KMS-11 (cell line): ENCODE measurements at regions not wholly inside any gene's neighbourhood (a gene's known extent, or its start where the extent isn't known, plus 50 kb on each side); places are given as distances from the start of the nearest gene placed in this dataset.

Experiments
- H2AFZ ChIP-seq: fragments of 200-600 bp; sonication (generic); 2 replicates; pipeline ENCODE4 v1.6.1; 2016; ENCODE audit warnings: antibody characterized with exemption, mixed run types, low read depth
- H3K27ac ChIP-seq: fragments of 200-600 bp; sonication (generic); 2 replicates; pipeline ENCODE4 v1.6.1; 2016; ENCODE audit warnings: mild to moderate bottlenecking, mixed run types
- H3K27me3 ChIP-seq: fragments of 200-600 bp; sonication (generic); 2 replicates; pipeline ENCODE4 v1.6.1; 2017; ENCODE audit warnings: mild to moderate bottlenecking, low read depth, mixed run types, moderate library complexity; ENCODE audit not compliant: insufficient read depth
- H3K36me3 ChIP-seq: fragments of 200-600 bp; sonication (generic); 2 replicates; pipeline ENCODE4 v1.6.1; 2017; ENCODE audit warnings: mild to moderate bottlenecking, mixed run types; ENCODE audit not compliant: insufficient read depth
- H3K4me1 ChIP-seq: fragments of 200-600 bp; sonication (generic); 2 replicates; pipeline ENCODE4 v1.6.1; 2016; ENCODE audit warnings: mild to moderate bottlenecking, low read depth, mixed run types; ENCODE audit not compliant: poor library complexity, severe bottlenecking
- H3K4me2 ChIP-seq: fragments of 200-600 bp; sonication (generic); 2 replicates; pipeline ENCODE4 v1.7.0; 2016; ENCODE audit warnings: mild to moderate bottlenecking, mixed run types
- H3K4me3 ChIP-seq: fragments of 200-600 bp; sonication (generic); IDR thresholded peaks from 2 replicates; pipeline ENCODE4 v1.6.1; 2017; ENCODE audit warnings: low read depth, low read length, mixed read lengths; ENCODE audit not compliant: insufficient read depth
- H3K79me2 ChIP-seq: fragments of 200-600 bp; sonication (generic); 2 replicates; pipeline ENCODE4 v1.6.1; 2016; ENCODE audit warnings: low read depth, mixed run types; ENCODE audit not compliant: insufficient read depth
- H3K9ac ChIP-seq: fragments of 200-600 bp; sonication (generic); 2 replicates; pipeline ENCODE4 v1.6.1; 2016; ENCODE audit warnings: mild to moderate bottlenecking, mixed run types
- H4K20me1 ChIP-seq: fragments of 200-600 bp; sonication (generic); 2 replicates; pipeline ENCODE4 v1.6.1; 2016; ENCODE audit warnings: mild to moderate bottlenecking, mixed run types; ENCODE audit not compliant: insufficient read depth
- CTCF ChIP-seq: fragments of 200-600 bp; sonication (generic); conservative IDR thresholded peaks from 2 replicates; pipeline ENCODE4 v1.6.1; 2017; ENCODE audit warnings: low read depth, mild to moderate bottlenecking, antibody characterized with exemption, low read length, moderate library complexity, mixed read lengths

GRCh38 chr11:100557830-100558611 is 129.1 kb upstream of the ARHGAP42 start:
- H3K27ac ChIP-seq, result no peak overlapping the region
- H2AFZ ChIP-seq, result no peak overlapping the region

DNA sequence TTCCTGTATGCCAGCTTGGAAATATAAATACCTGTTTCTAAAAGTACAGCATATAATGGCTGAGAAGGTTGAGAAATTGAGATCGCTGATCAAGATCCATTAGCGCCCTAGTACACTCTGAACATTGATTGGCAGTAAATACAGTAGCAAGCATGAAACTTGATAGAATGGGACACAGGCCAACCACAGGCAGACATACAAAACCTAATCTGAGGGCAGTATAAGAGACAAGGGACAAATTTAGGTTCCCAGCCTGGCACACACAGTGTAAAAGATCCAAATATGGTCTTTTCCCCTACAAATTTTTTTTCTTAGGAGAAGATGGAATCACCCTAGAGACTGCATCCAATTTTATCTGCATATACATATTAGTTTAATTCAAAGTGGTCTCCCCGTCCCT is 126.5 kb upstream of the ARHGAP42 start:
- Histone ChIP-seq H3K9ac (no peak overlapping the region), H3K4me1 (no peaks in the 10 kb centered on the region), H3K27ac (no peak overlapping the region), H3K79me2 (no peaks in the 10 kb centered on the region), H4K20me1 (no peaks in the 10 kb centered on the region), H3K27me3 (no peaks in the 10 kb centered on the region), H3K4me3 (no peak overlapping the region), H3K4me2 (no peak overlapping the region), H3K36me3 (no peaks in the 10 kb centered on the region), H2AFZ (no peak overlapping the region)
- TF ChIP-seq CTCF, result no peak

More at GRCh38 chr11:100557830-100558611, 129.1 kb upstream of the ARHGAP42 start:
- H3K79me2 ChIP-seq, result no peaks in the 10 kb centered on the region
- no peaks in the 10 kb centered on the region for H3K36me3 ChIP-seq
- H4K20me1 ChIP-seq, result no peaks in the 10 kb centered on the region
- H3K4me3 ChIP-seq, result no peak overlapping the region
- H3K27me3 ChIP-seq, result no peaks in the 10 kb centered on the region
- H3K4me1 ChIP-seq, result no peaks in the 10 kb centered on the region
- H3K4me2 ChIP-seq, result no peak overlapping the region
- TF ChIP-seq CTCF, result no peak
- no peak overlapping the region for H3K9ac ChIP-seq

- Histone ChIP-seq H3K79me2 (no peaks in the 10 kb centered on the region), H3K9ac (no peak overlapping the region), H3K27me3 (no peaks in the 10 kb centered on the region), H3K27ac (no peak overlapping the region), H4K20me1 (no peaks in the 10 kb centered on the region), H3K4me1 (no peaks in the 10 kb centered on the region), H3K4me2 (no peak overlapping the region), H2AFZ (no peak overlapping the region), H3K36me3 (no peaks in the 10 kb centered on the region), H3K4me3 (no peak overlapping the region)
- no peak for TF ChIP-seq CTCF
Observed at GRCh38 chr11:100561323-100561722, 125.8 kb upstream of the ARHGAP42 start.

GRCh38 chr11:100562128-100562527 is 125.0 kb upstream of the ARHGAP42 start:
- no peak overlapping the region for H3K4me2 ChIP-seq
- no peak overlapping the region for H3K9ac ChIP-seq
- H3K36me3 ChIP-seq, result no peaks in the 10 kb centered on the region
- no peak overlapping the region for H2AFZ ChIP-seq
- H3K27me3 ChIP-seq, result no peaks in the 10 kb centered on the region
- H3K4me3 ChIP-seq, result no peak overlapping the region
- H3K4me1 ChIP-seq, result no peaks in the 10 kb centered on the region
- H4K20me1 ChIP-seq, result no peaks in the 10 kb centered on the region
- no peaks in the 10 kb centered on the region for H3K79me2 ChIP-seq
- TF ChIP-seq CTCF, result no peak
- no peak overlapping the region for H3K27ac ChIP-seq
